Tibial nerve (tissue), 4 donors: ENCODE measurements at regions not wholly inside any gene's neighbourhood (a gene's known extent, or its start where the extent isn't known, plus 50 kb on each side); places are given as distances from the start of the nearest gene placed in this dataset.
"Not testable (repeated sequence)": the region's sequence is repeated elsewhere in the genome, so short reads cannot be mapped to it uniquely, and the experiment has no call there.

ENCODE experiments used
- DNase-seq, 2 donors: peaks; one replicate each; pipeline ENCODE4 v3.0.0-alpha.2; 2019; ENCODE audit warnings: low spot score in 2 of 2
- H3K27ac ChIP-seq, 4 donors: fragments of 200-600 bp; sonication (generic) in 3 of 4; one replicate each; pipeline ENCODE4 v1.5.1; 2017 to 2019; ENCODE audit warnings: mild to moderate bottlenecking in 1 of 4
- H3K27me3 ChIP-seq, 2 donors: fragments of 200-600 bp; sonication (generic) in 1 of 2; one replicate each; pipeline versions ENCODE4 v1.5.1 to v1.6.0; 2017 to 2019
- H3K36me3 ChIP-seq, 3 donors: fragments of 200-600 bp; sonication (generic); one replicate each; pipeline ENCODE4 v1.5.1; 2018 to 2019
- H3K4me1 ChIP-seq, 4 donors: fragments of 200-600 bp; sonication (generic) in 3 of 4; one replicate each; pipeline ENCODE4 v1.5.1; 2017 to 2019
- H3K4me3 ChIP-seq, 4 donors: fragments of 200-600 bp; sonication (generic) in 3 of 4; one replicate each; pipeline ENCODE4 v1.5.1; 2017 to 2019; ENCODE audit warnings: mild to moderate bottlenecking in 1 of 4, moderate library complexity in 1 of 4
- H3K9me3 ChIP-seq, 4 donors: fragments of 200-600 bp; sonication (generic) in 3 of 4; one replicate each; pipeline ENCODE4 v1.5.1; 2017 to 2019
- EP300 ChIP-seq, 2 donors: sonication (generic); formaldehyde crosslinking; IDR thresholded peaks; one replicate each; pipeline ENCODE4 v1.6.1; 2017; ENCODE audit warnings: antibody characterized with exemption in 2 of 2, mild to moderate bottlenecking in 1 of 2
- POLR2A ChIP-seq, 2 donors: fragments of 450-650 bp; IDR thresholded peaks; one replicate each; pipeline ENCODE4 v1.6.1; 2017; ENCODE audit warnings: antibody characterized with exemption in 2 of 2, mild to moderate bottlenecking in 2 of 2, moderate library complexity in 2 of 2
- whole genome bisulfite sequencing, 2 donors: methylation state at CpG; one replicate each; pipeline ENCODE4 v1.1.5; 2018; 5-methylcytosine and 5-hydroxymethylcytosine counted together
- TF ChIP-seq, protein P1 (sequence below), 5 experiments: fragments of 200-600 bp in 3 of 5; fragments of 450-650 bp in 2 of 5; sonication (generic) in 3 of 5; IDR thresholded peaks; one replicate each; pipeline ENCODE4 v1.5.1; 2016 to 2019; ENCODE audit warnings: antibody characterized with exemption in 5 of 5, mild to moderate bottlenecking in 3 of 5, moderate library complexity in 2 of 5

DNA sequence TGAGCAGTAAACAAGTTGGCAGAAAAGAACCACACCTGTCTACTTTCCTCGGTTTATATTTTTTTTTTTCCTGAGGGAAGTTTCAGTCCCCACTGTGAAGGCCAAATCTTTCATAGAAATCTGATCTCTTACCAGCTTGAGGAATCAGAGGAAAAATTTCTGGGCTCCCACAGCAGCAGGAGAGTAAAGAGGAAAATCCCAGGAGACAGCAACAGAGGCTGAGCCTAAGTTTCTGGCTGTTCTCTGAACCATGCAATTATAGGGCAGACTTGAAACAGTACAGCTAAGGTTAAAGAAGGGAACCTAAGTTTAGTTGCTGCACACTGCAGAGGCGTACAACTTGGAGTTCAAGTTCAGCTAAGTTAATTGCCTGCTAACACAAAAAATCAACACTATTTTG lies 1090.9 kb upstream of the INTU start:
- no peaks in the 10 kb centered on the region for H3K27me3 ChIP-seq
- no peak for DNase-seq
- no peak overlapping the region for H3K27ac ChIP-seq
- H3K9me3 ChIP-seq: no peaks in the 10 kb centered on the region
- no peaks in the 10 kb centered on the region for H3K36me3 ChIP-seq
- H3K4me3 ChIP-seq: no peak overlapping the region
- 32 to 55% methylated on average over 2 of the region's 2 CpGs for WGBS, 2 donors
- H3K4me1 ChIP-seq: no peaks in the 10 kb centered on the region
- TF ChIP-seq, protein P1, sequence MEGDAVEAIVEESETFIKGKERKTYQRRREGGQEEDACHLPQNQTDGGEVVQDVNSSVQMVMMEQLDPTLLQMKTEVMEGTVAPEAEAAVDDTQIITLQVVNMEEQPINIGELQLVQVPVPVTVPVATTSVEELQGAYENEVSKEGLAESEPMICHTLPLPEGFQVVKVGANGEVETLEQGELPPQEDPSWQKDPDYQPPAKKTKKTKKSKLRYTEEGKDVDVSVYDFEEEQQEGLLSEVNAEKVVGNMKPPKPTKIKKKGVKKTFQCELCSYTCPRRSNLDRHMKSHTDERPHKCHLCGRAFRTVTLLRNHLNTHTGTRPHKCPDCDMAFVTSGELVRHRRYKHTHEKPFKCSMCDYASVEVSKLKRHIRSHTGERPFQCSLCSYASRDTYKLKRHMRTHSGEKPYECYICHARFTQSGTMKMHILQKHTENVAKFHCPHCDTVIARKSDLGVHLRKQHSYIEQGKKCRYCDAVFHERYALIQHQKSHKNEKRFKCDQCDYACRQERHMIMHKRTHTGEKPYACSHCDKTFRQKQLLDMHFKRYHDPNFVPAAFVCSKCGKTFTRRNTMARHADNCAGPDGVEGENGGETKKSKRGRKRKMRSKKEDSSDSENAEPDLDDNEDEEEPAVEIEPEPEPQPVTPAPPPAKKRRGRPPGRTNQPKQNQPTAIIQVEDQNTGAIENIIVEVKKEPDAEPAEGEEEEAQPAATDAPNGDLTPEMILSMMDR (IDR thresholded peaks at IDR 0.05): no peak
- TF ChIP-seq EP300 (IDR thresholded peaks at IDR 0.05): no peak
- TF ChIP-seq POLR2A (IDR thresholded peaks at IDR 0.05): no peak

DNA sequence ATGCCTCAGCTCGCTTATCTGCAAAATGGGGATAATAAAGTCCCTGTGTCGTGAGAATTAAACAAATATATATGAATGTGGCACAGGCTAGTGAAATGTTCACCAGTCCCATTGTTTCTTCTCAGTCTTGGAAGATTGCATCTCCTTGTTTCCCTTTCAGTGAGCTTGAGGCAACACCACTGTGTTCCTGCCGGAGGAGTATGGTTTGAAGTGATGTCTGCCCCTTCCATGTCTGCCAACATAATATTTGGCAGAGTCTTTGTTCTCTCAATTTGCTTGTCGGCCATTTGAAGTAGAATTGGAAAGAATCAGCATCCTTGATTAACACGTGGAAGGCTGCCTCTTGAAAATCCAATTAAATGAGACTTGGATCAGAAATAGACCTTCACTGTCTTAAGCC lies 1088.5 kb upstream of the INTU start:
- WGBS, 2 donors: 63 to 66% methylated on average over 5 of the region's 5 CpGs
- TF ChIP-seq, protein P1 (IDR thresholded peaks at IDR 0.05): no peak
- TF ChIP-seq EP300 (IDR thresholded peaks at IDR 0.05) (no peak), POLR2A (IDR thresholded peaks at IDR 0.05) (no peak)
- Histone ChIP-seq H3K4me1 (no peaks in the 10 kb centered on the region), H3K27me3 (no peaks in the 10 kb centered on the region), H3K9me3 (no peaks in the 10 kb centered on the region), H3K36me3 (no peaks in the 10 kb centered on the region), H3K4me3 (no peak overlapping the region), H3K27ac (no peak overlapping the region)
- DNase-seq: no peak

DNA sequence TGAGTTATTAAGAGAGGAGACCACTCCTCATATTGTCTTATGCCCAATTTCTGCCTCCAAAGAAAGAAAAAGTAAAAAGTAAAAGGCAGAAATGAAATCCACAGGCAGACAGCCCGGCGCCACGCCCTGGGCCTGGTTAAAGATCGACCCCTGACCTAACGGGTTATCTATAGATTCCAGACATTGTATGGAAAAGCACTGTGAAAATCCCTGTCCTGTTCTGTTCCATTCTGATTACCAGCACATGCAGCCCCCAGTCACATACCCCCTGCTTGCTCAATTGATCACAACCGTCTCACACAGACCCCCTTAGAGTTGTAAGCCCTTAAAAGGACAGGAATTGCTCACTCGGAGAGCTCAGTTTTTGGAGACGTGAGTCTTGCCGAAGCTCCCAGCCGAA lies 1086.6 kb upstream of the INTU start:
- H3K27me3 ChIP-seq, H3K36me3 ChIP-seq, H3K27ac ChIP-seq, H3K4me3 ChIP-seq, H3K4me1 ChIP-seq, H3K9me3 ChIP-seq, DNase-seq: not testable (repeated sequence)
- WGBS, 2 donors: 95% methylated on average over 10 of the region's 10 CpGs

DNA sequence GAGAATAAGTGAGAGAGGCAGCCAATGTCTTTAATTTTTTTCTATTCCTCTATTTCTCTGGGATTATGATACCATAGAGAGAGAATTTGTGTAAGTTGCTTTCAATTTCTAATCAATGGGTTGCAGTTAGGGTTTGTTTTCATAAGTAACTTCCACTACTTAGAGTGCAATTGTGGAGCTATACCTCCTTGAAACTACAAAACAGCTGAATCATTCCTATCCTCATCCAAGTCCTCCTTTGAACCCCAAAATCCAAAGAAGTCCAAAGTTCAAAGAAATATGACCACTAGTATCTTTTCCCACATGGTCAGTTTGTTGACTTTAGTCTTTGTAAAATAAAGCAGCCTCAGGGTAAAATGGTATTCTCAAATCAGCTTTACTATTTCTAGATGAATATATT lies 1085.4 kb upstream of the INTU start:
- Histone ChIP-seq H3K27me3 (no peaks in the 10 kb centered on the region), H3K4me1 (no peaks in the 10 kb centered on the region), H3K9me3 (no peaks in the 10 kb centered on the region), H3K36me3 (no peaks in the 10 kb centered on the region), H3K4me3 (no peak overlapping the region), H3K27ac (no peak overlapping the region)
- DNase-seq: no peak
- no peak for TF ChIP-seq POLR2A (IDR thresholded peaks at IDR 0.05)
- no peak for TF ChIP-seq EP300 (IDR thresholded peaks at IDR 0.05)
- TF ChIP-seq, protein P1 (IDR thresholded peaks at IDR 0.05): no peak

DNA sequence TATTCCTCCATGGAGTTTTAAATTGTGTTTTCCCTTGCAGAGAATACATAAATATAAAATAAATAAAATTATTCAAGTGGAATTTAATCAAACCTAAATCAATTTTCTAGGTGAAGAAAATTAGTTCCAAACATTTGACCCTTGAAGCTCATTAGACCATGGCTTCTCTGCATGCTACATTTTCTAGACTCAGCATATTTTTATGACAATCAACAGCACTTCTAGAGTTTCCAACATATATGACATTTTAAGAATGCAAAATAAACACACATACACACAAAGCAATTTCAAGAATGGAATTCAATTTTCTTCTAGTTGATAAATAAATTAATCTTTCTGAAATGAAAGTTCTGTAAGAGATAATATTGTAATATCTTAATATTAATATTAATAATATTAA lies 1083.9 kb upstream of the INTU start:
- Histone ChIP-seq H3K27ac (no peak overlapping the region), H3K4me3 (no peak overlapping the region), H3K9me3 (no peaks in the 10 kb centered on the region), H3K36me3 (no peaks in the 10 kb centered on the region), H3K27me3 (no peaks in the 10 kb centered on the region), H3K4me1 (no peaks in the 10 kb centered on the region)
- TF ChIP-seq EP300 (IDR thresholded peaks at IDR 0.05) (no peak), POLR2A (IDR thresholded peaks at IDR 0.05) (no peak)
- TF ChIP-seq, protein P1 (IDR thresholded peaks at IDR 0.05): no peak
- no peak for DNase-seq

DNA sequence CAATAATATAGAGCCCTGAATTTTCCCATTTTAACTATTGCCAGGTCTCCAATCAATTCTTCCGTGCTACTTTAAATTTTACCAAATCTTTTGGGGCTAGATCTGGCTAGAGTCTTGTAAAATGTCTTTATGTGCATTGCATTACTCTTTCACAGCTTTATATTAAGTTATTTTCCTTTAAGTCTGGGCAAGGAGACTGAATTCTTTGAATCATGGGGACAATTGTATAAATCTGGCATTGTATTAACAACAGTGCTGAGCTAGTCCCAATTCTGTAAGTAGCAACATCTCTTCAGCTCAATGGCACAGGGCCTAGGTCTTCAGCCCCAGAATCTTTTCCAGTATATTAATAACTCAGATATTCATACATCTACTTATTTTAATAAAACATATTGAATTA lies 1080.4 kb upstream of the INTU start:
- DNase-seq: no peak
- Histone ChIP-seq H3K4me3 (no peak overlapping the region), H3K27me3 (no peaks in the 10 kb centered on the region), H3K9me3 (no peaks in the 10 kb centered on the region), H3K27ac (no peak overlapping the region), H3K36me3 (no peaks in the 10 kb centered on the region), H3K4me1 (no peaks in the 10 kb centered on the region)
- TF ChIP-seq, protein P1 (IDR thresholded peaks at IDR 0.05): no peak
- no peak for TF ChIP-seq POLR2A (IDR thresholded peaks at IDR 0.05)
- no peak for TF ChIP-seq EP300 (IDR thresholded peaks at IDR 0.05)
- WGBS, 2 donors: 38 to 62% methylated on average over 1 of the region's 1 CpG
